HG03575 (cell line): ENCODE measurements at regions not wholly inside any gene's neighbourhood (a gene's known extent, or its start where the extent isn't known, plus 50 kb on each side); places are given as distances from the start of the nearest gene placed in this dataset.

Source experiments
- ATAC-seq: cut with Tn5 transposase; IDR thresholded peaks from one replicate; pipeline ENCODE4 v1.9.1; 2021; ENCODE audit not compliant: unreplicated experiment, insufficient number of reproducible peaks, low FRiP score; ENCODE audit errors: extremely low read depth

DNA sequence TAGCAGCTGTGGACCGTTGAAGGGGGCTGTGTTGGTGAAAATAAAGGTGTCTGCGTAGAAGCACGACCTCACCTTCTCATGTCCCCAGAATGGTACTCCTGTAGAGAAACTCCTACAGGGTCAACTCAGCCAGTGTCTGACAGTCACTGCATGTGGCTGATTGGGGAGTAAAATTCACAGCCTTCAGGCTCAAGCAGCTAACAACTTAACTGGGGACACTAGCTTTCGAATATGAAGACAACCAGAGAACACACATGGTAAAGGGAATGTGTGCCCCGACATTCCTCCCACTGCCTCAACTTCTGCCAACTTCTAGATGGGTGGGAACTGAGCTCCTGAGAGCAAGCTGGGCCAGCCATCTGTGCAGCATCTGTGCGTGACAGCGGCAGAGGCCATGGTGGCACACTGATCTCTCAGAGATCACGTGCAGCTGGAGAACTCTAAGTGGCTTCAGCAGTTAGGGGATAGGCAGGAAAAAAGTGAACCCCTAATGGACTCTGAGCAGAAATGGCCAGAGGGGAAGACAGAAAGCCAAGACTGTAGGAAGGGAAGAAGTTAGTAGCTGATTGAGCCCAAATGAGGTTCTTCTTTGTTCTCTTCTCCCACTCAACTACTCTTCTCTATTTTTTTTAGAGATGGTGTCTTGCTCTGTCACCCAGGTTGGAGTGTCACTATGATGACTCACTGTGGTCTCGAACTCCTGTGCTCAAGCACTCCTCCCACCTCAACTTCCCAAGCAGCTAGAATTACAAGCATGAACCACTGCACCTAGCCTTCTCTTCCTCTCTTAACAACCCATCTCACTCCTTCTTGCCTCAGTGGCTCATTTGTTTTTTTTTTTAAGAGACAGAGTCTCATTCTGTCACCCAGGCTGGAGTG lies 280.8 kb downstream of the ZEB1 start:
- ATAC-seq: no peak

DNA sequence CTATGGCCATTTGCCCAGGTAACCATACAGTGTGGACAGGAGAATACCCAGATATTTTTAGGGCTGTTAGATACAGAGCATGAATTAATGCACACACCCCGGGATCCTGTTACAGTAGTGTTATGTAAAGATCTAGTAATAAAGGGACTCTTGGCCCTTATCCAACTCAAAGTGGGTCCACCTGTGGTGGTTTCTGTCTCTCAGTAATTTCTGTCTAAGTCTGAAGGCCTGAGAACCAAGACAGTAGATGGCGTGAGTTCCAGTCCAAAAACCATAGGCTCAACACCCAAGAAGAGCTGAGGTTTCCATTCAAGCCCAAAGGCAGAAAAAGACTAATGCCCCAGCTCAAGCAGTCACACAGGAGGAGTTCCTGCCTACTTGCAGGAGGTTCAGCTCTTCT lies 277.7 kb downstream of the ZEB1 start:
- ATAC-seq: no peak

DNA sequence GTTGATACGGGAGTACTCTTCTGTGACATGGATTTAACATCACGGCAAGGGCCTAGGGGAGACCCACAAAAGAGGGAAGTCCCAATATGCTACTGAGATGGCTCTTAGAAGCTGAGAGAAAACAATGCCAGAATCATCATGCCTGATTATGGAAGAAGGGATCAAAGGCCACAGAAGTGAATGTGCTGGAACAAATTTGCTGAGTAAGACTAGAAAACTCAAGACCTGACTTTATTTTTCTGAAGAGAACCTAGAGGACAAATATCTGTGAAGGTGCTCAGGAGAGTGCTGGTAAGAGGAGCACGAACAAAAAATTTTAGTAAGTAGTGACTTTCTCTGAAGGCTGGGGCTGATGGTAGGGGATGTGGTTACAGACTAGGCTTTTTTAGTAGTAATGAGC lies 277.0 kb downstream of the ZEB1 start:
- ATAC-seq: no peak

DNA sequence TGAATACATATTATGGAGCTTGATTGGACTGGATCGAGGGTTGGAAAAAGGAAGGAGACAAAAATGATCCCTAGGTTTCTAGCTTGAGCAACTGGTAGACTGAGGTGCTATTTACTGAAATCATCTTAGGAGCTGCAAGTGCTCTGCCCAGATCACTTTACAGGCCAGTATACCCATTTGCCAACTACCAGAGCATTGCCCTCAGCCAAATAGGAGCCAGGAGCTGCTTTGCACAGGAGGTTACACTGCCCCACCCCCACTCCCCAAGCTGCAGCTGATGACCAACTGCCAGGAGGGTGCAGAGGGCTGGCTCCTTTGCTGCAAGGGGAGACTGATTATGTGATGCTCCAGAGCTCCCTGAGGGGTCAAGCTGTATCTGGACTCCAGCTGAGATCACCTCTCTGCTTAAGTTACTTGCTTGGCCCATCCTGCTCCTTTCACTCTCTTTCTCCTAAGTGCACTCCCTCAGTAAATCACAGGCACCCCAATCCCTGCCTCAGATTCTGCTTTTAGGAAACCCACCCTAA lies 275.4 kb downstream of the ZEB1 start:
- ATAC-seq: no peak

DNA sequence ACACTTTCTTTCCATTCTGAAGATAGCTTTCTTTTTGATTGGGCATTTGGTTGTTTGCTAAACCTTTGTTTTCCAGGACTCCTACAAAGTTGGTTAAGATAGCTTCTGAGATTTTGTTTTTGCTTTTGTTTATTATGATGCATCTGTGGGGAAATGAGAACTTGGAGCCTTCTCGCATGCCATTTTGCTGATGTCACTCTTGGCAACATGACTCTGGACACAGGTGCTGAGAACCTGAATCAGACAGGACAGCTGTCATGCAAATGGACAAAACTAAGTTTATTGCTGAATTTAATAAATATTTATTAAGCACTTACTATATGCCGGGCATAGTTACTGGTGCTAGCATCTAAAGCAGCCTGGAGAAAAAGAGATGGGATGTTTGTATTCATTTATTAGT lies 274.1 kb downstream of the ZEB1 start:
- no peak for ATAC-seq

DNA sequence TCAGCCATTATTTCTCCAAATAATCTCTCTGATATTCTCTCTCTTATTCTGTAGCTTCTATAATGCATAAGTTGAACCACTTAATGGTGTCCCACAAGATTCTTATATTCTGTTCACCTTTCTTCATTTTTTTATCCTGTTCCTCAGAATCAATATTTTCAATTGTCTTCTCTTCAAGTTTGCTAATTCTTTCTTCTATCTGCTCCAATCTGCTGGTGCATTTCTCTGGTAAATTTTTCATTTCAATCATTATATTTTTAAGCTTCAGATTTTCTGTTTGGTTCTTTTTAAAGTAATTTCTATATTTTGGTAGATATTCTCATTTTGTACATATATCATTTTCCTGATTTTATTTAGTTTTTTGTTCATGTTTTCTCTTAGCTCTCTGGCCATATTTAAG lies 272.6 kb downstream of the ZEB1 start:
- no peak for ATAC-seq

DNA sequence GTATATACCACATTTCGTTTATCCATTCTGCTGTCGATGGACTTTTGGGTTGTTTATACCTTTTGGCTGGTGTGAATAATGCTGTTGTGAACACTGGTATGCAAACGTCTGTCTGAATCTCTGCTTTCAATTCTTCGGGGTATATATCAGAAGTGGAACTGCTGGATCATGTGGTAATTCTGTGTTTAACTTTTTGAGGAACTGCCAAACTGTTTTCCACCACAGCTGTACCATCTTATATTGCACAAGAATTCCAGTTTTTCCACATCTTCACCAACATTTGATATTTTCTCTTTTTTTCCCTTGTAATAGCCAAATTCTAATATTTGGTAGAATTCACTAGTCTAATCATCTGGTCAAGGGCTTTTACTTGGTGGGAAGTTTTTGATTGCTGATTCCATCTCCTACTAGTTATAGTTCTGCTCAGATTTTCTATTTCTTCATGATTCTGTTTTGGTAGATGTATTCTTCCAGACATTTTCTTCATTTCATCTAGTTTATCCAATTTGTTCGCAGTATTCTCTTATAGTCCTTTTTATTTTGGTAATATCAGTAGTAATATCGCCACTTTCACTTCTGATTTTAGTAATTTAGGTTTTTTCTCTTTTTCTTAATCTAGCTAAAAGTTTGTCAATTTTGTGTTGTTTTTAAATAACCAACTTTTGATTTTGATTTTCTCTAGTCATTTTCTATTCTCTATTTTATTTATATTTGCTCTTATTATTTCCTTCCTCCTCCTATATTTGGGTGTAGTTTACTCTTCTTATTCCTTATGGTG lies 271.2 kb downstream of the ZEB1 start:
- ATAC-seq: no peak

DNA sequence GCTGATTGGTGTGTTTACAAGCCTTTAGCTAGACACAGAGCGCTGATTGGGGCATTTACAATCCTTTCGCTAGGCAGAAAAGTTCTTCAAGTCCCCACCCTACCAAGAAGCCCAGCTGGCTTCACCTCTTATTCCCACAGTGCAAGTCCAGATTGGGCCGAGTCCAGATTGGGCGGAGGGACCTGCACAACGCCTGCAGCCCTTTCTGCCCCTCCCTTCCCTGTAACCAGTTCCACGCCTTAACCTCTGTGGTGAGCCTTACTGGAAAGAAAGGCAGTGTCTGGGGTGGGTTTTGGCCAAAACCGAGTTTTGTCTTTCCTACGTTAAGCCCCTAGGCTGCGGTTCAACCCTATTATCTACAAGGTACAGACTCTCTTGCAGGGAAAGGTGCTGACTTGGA lies 268.7 kb downstream of the ZEB1 start:
- ATAC-seq: no peak

DNA sequence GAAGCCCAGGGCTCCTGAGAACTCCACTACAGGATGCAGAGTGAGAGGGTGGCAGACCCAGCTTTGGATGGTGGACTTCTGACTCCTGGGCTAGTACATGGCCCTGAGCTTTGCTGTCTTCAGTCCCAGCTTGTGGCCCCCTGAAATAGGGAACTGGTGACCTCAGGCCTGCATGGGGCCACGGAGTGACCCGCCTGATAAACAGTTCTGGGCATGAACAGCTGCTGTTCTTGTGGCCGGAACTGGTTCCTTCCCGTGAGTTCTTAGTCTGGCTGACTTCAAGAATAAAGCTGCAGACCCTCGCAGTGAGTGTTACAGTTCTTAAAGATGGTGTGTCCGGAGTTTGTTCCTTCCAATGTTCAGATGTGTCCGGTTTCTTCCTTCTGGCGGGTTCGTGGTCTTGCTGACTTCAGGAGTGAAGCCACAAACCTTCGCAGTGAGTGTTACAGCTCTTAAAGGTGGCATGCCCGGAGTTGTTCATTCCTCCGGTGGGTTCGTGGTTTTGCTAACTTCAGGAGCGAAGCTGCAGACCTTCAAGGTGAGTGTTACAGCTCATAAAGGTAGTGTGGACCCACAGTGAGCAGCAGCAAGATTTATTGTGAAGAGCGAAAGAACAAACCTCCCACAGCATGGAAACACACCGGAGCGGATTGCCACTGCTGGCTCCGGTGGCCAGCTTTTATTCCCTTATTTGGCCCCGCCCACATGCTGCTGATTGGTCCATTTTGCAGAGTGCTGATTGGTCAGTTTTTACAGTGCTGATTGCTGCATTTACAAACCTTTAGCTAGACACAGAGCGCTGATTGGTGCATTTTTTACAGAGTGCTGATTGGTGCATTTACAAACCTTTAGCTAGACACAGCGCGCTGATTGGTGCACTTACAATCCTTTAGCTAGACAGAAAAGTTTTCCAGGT lies 268.0 kb downstream of the ZEB1 start:
- no peak for ATAC-seq

DNA sequence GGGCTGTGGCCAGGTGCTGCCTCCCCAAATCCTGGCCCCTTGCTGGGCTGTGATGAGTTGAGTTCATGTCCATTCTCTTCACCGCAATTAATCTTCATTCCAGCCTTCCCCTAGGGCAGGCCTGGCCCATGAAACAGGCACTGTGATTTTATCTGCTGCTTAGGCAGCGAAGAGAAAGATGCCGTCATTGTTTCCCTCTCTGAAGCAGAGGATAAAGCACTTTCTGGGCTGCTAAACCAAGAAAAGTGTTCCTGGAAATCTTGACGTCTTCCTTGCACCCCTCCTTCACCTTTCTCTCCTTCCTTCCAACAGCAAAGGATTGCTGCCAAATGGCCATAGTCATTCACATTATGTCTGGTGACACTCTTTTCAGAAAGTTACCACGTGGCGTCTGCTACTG lies 265.9 kb downstream of the ZEB1 start:
- ATAC-seq: no peak

DNA sequence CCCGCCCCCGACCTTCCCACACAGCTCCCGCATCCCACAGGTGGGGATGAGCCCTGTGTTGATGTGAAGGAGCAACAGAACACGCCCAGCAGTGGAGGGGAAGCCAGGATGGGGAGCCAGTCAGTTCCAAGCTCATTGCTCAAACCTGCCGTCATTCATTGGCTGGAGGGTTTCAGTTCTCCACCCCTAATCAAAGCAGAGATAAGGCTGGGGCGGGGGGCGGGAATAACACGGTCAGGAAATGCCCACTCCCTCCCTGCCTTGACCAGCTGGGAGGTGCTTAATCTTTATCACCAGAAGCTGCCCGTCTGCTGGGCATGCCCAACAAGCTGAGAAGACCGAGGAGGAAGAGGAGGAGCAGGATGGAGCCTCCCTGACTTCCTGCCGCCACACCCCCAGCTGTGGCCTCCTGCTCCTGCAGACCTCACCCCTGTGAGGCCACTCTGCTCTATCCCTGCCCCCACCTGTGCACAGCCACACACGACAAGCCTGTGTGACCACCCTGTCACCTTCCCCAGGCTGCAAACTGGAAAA lies 265.1 kb downstream of the ZEB1 start:
- no peak for ATAC-seq

DNA sequence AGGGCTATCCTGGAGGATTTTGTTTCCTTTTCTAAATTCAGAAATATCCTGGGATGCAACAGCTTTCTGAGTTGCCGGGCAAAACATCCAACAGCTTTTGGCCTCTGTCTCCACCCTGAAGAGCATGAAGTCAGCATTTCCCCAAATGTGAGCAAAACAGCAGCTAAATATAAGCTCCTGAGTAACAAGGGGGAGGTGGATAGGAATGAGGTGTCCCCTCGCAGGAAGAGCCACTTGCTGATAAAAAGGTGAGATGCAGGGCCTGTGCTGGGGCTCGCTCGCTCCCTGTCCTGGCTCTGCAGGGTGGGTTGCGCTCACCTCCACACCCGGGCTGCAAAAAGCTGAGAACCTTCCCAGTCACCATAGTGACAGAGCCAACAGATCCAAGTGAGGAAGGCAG lies 264.3 kb downstream of the ZEB1 start:
- no peak for ATAC-seq

DNA sequence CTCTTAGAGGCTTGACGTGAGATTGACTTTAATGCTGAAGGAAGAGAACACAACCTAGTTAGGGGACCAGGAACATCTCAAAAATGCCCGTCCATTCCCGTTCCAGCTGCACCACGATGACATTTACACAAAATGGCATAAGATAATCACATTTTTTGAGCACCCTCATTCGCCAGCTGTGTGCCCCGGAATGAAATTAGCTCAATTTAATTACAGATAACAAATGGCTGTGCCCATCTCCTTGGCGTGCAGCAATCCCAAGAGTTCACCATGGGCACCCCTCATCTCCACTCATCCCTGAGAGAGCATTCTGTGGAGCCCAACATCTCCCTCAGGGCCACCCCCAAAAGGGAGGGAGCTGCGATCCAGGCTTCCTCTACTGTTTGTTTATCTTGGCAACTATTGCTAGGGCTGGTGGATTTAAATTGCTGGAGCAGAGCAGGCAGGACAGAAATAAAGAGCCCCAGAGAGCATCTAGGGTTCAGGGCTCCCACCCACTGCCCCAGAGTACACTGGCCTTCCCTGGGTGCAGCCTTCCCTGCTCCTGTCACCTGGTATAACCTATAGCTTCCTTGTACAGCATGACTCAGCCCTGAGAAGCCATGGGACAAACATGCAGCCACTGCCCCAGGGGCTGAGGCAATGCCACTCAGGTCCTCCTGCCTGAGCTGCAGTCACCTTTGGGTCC lies 263.5 kb downstream of the ZEB1 start:
- no peak for ATAC-seq

DNA sequence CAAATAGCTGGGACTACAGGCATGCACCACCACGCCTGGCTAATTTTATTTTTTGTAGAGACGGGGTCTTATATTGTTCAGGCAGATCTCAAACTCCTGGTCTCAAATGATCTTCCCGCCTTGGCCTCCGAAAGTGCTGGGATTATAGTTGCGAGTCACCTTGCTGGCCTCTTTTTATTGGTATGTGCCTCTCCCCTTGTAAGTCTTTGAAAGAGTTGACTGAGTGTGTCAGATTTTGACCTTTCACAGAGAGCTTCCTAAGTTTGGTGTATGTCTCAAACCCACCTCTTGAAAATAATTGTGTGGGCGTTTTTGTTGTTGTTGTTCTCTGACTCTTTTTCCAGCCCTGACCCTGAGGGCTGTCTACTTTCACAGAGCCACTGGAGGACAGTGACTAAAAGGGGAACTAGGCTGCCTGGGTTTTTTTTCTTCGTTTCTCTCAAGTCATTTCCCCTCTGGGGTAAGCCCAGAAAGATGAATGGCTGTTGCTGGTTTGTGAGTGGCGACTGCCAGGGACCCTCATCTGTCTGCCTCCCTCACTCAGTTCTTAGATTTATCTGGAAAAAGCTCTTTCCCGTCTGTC lies 262.8 kb downstream of the ZEB1 start:
- ATAC-seq: peak; percentile 85

DNA sequence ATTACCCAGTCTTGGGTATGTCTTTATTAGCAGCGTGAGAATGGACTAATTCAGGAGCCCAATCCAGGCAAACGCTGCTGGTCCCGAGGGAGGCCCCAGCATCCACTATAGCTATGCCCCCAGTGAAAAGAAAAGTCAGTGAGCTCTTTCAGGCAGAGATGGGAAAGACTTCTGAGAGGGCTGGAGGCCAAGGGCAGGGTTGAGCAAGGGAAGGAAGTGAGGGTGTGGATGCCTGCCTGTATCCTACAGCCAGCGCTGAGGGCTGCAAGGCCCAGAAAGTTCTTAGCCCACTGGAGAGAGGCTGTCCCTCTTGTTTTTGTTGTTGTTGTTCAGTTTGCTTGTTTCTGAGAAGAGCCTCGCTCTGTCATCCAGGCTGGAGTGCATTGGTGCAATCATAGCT lies 261.6 kb downstream of the ZEB1 start:
- ATAC-seq: no peak
